ENCODE measurements at regions not wholly inside any gene's neighbourhood (a gene's known extent, or its start where the extent isn't known, plus 50 kb on each side); places are given as distances from the start of the nearest gene placed in this dataset.

GRCh38 chr11:79615425-79615824 lies 174.6 kb upstream of the TENM4 start:
- no peak overlapping the region for H2AK5ac ChIP-seq (ENCODE audit: low read depth, low read length)
- no peak overlapping the region for H3K23ac ChIP-seq (ENCODE audit: insufficient read length)
- POLR2A ChIA-PET (ENCODE audit: partially characterized antibody), result no interaction called here
- no peak overlapping the region for H4K8ac ChIP-seq (ENCODE audit: extremely low read depth, insufficient read depth, low read length)
- CTCF ChIA-PET (ENCODE audit: partially characterized antibody), result no interaction called here
- no peak for DNase-seq (ENCODE audit: low read depth in 1 of 2, low spot score in 2 of 2)
- no peak overlapping the region for H2BK15ac ChIP-seq (ENCODE audit: low read length)
- H3K27ac ChIP-seq (ENCODE audit: low read depth, low read length), result no peak overlapping the region
- no peak overlapping the region for H3K4me3 ChIP-seq (ENCODE audit: extremely low read depth in 1 of 4, insufficient read depth in 2 of 4, low read depth in 3 of 4, low read length in 4 of 4)
- no peaks in the 10 kb centered on the region; the same call in 1 of the 2 replicates for H3K23me2 ChIP-seq (ENCODE audit: low read depth, low read length)
- no peak overlapping the region for H3K4me2 ChIP-seq (ENCODE audit: insufficient read depth in 1 of 2, low read depth in 2 of 2, low read length in 2 of 2)
- no peaks in the 10 kb centered on the region for H3K36me3 ChIP-seq (ENCODE audit: control insufficient read depth in 2 of 4, insufficient read depth in 4 of 4, low read length in 3 of 4)
- no peak overlapping the region for H2BK12ac ChIP-seq (ENCODE audit: low read depth, low read length)
- H2BK20ac ChIP-seq (ENCODE audit: low read length), result no peak overlapping the region
- H2AFZ ChIP-seq (ENCODE audit: low read length), result no peak overlapping the region
- no peaks in the 10 kb centered on the region for H3K4me1 ChIP-seq (replicated peaks in 1 of 4; ENCODE audit: control insufficient read depth in 3 of 4, insufficient read depth in 4 of 4, low read length in 3 of 4)
- H2BK5ac ChIP-seq (ENCODE audit: low read depth, low read length), result no peak overlapping the region
- 91% methylated on average over 5 of the region's 5 CpGs; no CpG with 5 or more reads in 1 of the 2 experiments for WGBS, 2 experiments (ENCODE audit: extremely low coverage in 1 of 2, insufficient coverage in 1 of 2, insufficient read length in 1 of 2, insufficient replicate concordance in 2 of 2, low coverage in 1 of 2, low lambda C conversion rate in 2 of 2, missing lambda C conversion rate in 1 of 2)
- H3K4ac ChIP-seq (replicated peaks; ENCODE audit: insufficient read length, low read depth, low read length), result no peak overlapping the region
- no peak overlapping the region for H3K14ac ChIP-seq (ENCODE audit: insufficient read length)
- no peaks in the 10 kb centered on the region for H4K20me1 ChIP-seq (replicated peaks in 1 of 2; ENCODE audit: control insufficient read depth in 1 of 2, insufficient read depth in 2 of 2, low read length in 2 of 2)
- H4K5ac ChIP-seq (ENCODE audit: insufficient read length, low read depth, low read length), result no peak overlapping the region
- H3K9me3 ChIP-seq (ENCODE audit: insufficient read depth in 2 of 2, low read depth in 1 of 2, low read length in 1 of 2), result no peaks in the 10 kb centered on the region
- no peaks in the 10 kb centered on the region for H3K27me3 ChIP-seq (replicated peaks in 1 of 4; ENCODE audit: control insufficient read depth in 3 of 4, extremely low read depth in 1 of 4, insufficient read depth in 3 of 4, low read length in 3 of 4)
- H3K9ac ChIP-seq (replicated peaks in 1 of 4; ENCODE audit: extremely low read depth in 1 of 4, low read depth in 3 of 4, low read length in 3 of 4), result no peak overlapping the region
- H3K79me1 ChIP-seq (ENCODE audit: low read depth, low read length), result no peaks in the 10 kb centered on the region
- H3K56ac ChIP-seq (replicated peaks; ENCODE audit: insufficient read length, low read depth, low read length), result no peak overlapping the region
- TF ChIP-seq TAF7 (optimal IDR thresholded peaks at IDR 0.05; ENCODE audit: borderline replicate concordance, low read depth, low read length), result no peak
- no peak for TF ChIP-seq SIRT6 (IDR thresholded peaks at IDR 0.05; ENCODE audit: low read length)
- TF ChIP-seq SIN3A (conservative IDR thresholded peaks at IDR 0.05 in 1 of 2, IDR thresholded peaks at IDR 0.05 in 1 of 2; ENCODE audit: low read depth in 1 of 2, low read length in 2 of 2), result no peak
- TF ChIP-seq YY1 (IDR thresholded peaks at IDR 0.05; ENCODE audit: low read depth, low read length), result no peak
- TF ChIP-seq KDM1A (IDR thresholded peaks at IDR 0.05; ENCODE audit: borderline replicate concordance, low read length), result no peak
- no peak for TF ChIP-seq CBX8 (IDR thresholded peaks at IDR 0.05; ENCODE audit: borderline replicate concordance, low read depth, low read length)
- TF ChIP-seq TBP (IDR thresholded peaks at IDR 0.05; ENCODE audit: low read depth, low read length), result no peak
- no peak for TF ChIP-seq ASH2L (IDR thresholded peaks at IDR 0.05; ENCODE audit: low read length)
- TF ChIP-seq TEAD4 (IDR thresholded peaks at IDR 0.05; ENCODE audit: low read depth, low read length), result no peak
- no peak for TF ChIP-seq EP300 (IDR thresholded peaks at IDR 0.05; ENCODE audit: borderline replicate concordance in 1 of 2, low read depth in 2 of 2, low read length in 2 of 2)
- TF ChIP-seq NANOG (IDR thresholded peaks at IDR 0.05; ENCODE audit: insufficient read depth, low read depth, low read length, poor library complexity, severe bottlenecking), result no peak
- no peak for TF ChIP-seq SIX5 (IDR thresholded peaks at IDR 0.05; ENCODE audit: low read depth, low read length)
- no peak for TF ChIP-seq GABPA (IDR thresholded peaks at IDR 0.05; ENCODE audit: borderline replicate concordance, insufficient read depth, low read length)
- H3K79me2 ChIP-seq (ENCODE audit: control insufficient read depth in 1 of 2, insufficient read depth in 2 of 2, low read length in 2 of 2), result no peaks in the 10 kb centered on the region
- no peak overlapping the region for H3K18ac ChIP-seq (ENCODE audit: extremely low read depth, low read length)
- H4K91ac ChIP-seq (replicated peaks; ENCODE audit: insufficient read length, low read length), result no peak overlapping the region
- FAIRE-seq, result no peak
- no peak overlapping the region for H2BK120ac ChIP-seq (replicated peaks; ENCODE audit: low read depth, low read length)

Data from H1 (cell line).